HUDEP-2 (cell line): ENCODE measurements at regions not wholly inside any gene's neighbourhood (a gene's known extent, or its start where the extent isn't known, plus 50 kb on each side); places are given as distances from the start of the nearest gene placed in this dataset.
"Not testable (repeated sequence)": the region's sequence is repeated elsewhere in the genome, so short reads cannot be mapped to it uniquely, and the experiment has no call there.

Experiments
- DNase-seq, 76 experiments: peaks; one replicate each; lab custom pipeline; 2025; ENCODE audit not compliant: unreplicated experiment in 76 of 76; lab: John Stamatoyannopoulos, UW

GRCh38 chrX:45537936-45538335 lies 337.3 kb upstream of the DIPK2B start:
- no peak for DNase-seq

- no peak for DNase-seq
Observed at GRCh38 chrX:45527834-45528233, 327.2 kb upstream of the DIPK2B start.

- no peak for DNase-seq
Observed at GRCh38 chrX:45524805-45525204, 324.1 kb upstream of the DIPK2B start.

GRCh38 chrX:45524296-45524695 lies 323.6 kb upstream of the DIPK2B start:
- no peak for DNase-seq

- no peak for DNase-seq
Observed at GRCh38 chrX:45518552-45518951, 317.9 kb upstream of the DIPK2B start.

- DNase-seq = no peak
Observed at GRCh38 chrX:45517090-45517973, 316.7 kb upstream of the DIPK2B start.

- peak in 3 of 76 experiments; percentile 0 to 4 (median 0) for DNase-seq
Observed at GRCh38 chrX:45515262-45516215, 314.9 kb upstream of the DIPK2B start.

GRCh38 chrX:45513042-45513441 lies 312.4 kb upstream of the DIPK2B start:
- DNase-seq = no peak

- no peak for DNase-seq
Observed at GRCh38 chrX:45508454-45508853, 307.8 kb upstream of the DIPK2B start.

- DNase-seq = no peak
Observed at GRCh38 chrX:45506149-45506730, 305.6 kb upstream of the DIPK2B start.

- no peak for DNase-seq
Observed at GRCh38 chrX:45505214-45505613, 304.5 kb upstream of the DIPK2B start.

- DNase-seq = not testable (repeated sequence)
Observed at GRCh38 chrX:45503787-45504362, 303.2 kb upstream of the DIPK2B start.

- DNase-seq = no peak
Observed at GRCh38 chrX:45502396-45502795, 301.7 kb upstream of the DIPK2B start.

- no peak for DNase-seq
Observed at GRCh38 chrX:45497290-45497689, 296.6 kb upstream of the DIPK2B start.

- no peak for DNase-seq
Observed at GRCh38 chrX:45485719-45486118, 285.0 kb upstream of the DIPK2B start.

GRCh38 chrX:45479835-45480422 lies 279.3 kb upstream of the DIPK2B start:
- DNase-seq = no peak

GRCh38 chrX:45479196-45479834 lies 278.6 kb upstream of the DIPK2B start:
- DNase-seq = no peak

- no peak for DNase-seq
Observed at GRCh38 chrX:45472968-45473367, 272.3 kb upstream of the DIPK2B start.

- not testable (repeated sequence) for DNase-seq
Observed at GRCh38 chrX:45467537-45467936, 266.9 kb upstream of the DIPK2B start.

GRCh38 chrX:45455732-45456131 lies 255.1 kb upstream of the DIPK2B start:
- DNase-seq = not testable (repeated sequence)
